GM23248 (cell line): ENCODE measurements at regions not wholly inside any gene's neighbourhood (a gene's known extent, or its start where the extent isn't known, plus 50 kb on each side); places are given as distances from the start of the nearest gene placed in this dataset.

Experiments
- EZH2 ChIP-seq: fragments of 200-600 bp; sonication (generic); IDR thresholded peaks from 2 replicates; pipeline ENCODE4 v1.6.1; 2018; ENCODE audit warnings: antibody characterized with exemption, mild to moderate bottlenecking; ENCODE audit not compliant: insufficient read depth, poor library complexity, severe bottlenecking
- EZH2phosphoT487 ChIP-seq: fragments of 200-600 bp; sonication (generic); IDR thresholded peaks from 2 replicates; pipeline ENCODE4 v1.6.1; 2018; ENCODE audit warnings: antibody characterized with exemption, moderate library complexity, mild to moderate bottlenecking, low read depth; ENCODE audit not compliant: insufficient read depth

DNA sequence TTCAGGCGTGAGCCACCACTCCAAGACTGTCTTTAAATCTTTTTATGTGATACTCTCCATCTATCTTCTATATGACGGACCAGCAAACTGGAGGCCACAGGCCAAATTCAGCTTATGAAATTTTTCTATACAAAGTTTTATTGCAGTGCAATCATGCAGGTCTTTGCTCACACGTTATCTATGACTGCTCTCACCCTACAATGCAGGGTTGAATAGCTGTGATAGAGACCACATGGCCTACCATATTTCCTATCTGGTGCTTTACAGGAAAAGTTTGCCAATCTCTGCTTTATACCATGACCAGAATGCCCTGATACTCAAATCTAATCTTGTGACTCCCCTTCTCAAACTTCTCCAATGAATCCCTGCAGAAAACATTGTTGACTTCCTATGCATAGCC lies 89.5 kb upstream of the ACBD5 start:
- TF ChIP-seq EZH2 (no peak), EZH2phosphoT487 (no peak)
